C4-2B (cell line): ENCODE measurements at regions not wholly inside any gene's neighbourhood (a gene's known extent, or its start where the extent isn't known, plus 50 kb on each side); places are given as distances from the start of the nearest gene placed in this dataset.

ENCODE experiments used
- H3K27ac ChIP-seq: fragments of 450-650 bp; 2 replicates; pipeline ENCODE4 v1.5.1; 2017
- CTCF ChIP-seq: fragments of 450-650 bp; conservative IDR thresholded peaks from 2 replicates; pipeline ENCODE4 v1.5.1; 2017; ENCODE audit warnings: mild to moderate bottlenecking
- ZFX ChIP-seq: fragments of 450-650 bp; IDR thresholded peaks from 2 replicates; pipeline ENCODE4 v1.6.1; 2017

DNA sequence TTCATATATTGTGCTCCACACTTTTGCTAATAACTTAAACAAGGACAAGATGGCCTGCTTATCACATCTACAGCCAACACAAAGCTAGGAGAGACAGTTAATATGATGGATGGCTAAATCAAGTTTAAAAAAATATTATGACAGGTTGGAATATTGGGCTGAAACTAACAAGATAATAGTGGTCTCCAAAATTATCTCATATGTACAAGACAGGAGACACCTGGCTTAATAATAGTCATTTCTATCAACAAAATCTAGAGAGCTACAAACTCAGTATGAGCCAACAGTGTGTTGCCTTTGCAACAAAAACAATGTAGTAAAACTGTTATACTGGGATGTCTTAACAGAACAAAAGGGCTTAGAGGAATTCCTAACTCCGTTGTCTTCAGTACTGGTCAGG lies 317.1 kb upstream of the COL8A1 start:
- TF ChIP-seq CTCF: no peak
- TF ChIP-seq ZFX: no peak

DNA sequence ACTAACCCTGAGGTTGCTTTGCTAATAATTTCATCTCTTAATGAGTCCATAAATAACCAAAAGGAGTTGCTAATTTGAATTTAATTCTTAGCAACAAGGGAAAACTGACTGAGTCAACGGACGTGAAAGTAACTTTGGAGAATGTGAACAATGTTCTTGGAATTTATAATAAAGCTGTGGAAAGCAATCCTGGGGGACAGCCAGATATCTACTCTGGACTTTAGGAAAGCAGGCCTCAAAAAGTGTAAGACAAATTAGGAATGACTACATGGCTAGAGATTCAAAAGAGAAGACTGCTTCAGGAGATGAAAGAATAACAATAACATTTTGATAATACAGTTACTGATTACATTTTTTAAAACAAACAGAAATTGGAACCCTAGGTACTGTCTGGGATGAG lies 318.4 kb upstream of the COL8A1 start:
- TF ChIP-seq ZFX (no peak), CTCF (no peak)
- no peak overlapping the region for H3K27ac ChIP-seq

More for the DNA sequence above, 317.1 kb upstream of the COL8A1 start:
- H3K27ac ChIP-seq: no peak overlapping the region

DNA sequence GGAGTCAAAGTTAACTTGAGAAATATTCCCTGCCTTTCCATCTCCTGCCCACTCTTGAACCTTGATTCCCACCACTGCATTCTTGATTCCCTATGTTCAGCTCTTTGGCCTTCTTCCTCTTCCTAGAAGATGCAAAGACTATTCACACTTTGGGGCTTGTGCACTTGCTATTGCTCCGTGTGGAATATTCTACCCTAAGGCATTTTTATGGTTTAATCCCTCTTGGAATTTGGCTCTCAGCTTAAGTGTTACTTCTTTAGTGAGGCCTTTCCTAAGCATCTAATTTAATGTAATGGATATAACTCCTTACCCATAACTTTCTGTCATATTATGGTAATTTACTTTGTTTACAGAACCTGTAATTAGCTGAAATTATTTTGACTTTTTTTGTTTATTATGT lies 318.9 kb upstream of the COL8A1 start:
- H3K27ac ChIP-seq: no peak overlapping the region
- TF ChIP-seq ZFX: no peak
- no peak for TF ChIP-seq CTCF

GRCh38 chr3:99317201-99317600 lies 321.2 kb upstream of the COL8A1 start:
- TF ChIP-seq ZFX (no peak), CTCF (no peak)
- H3K27ac ChIP-seq: no peak overlapping the region

- no peak overlapping the region for H3K27ac ChIP-seq
- TF ChIP-seq ZFX (no peak), CTCF (no peak)
These were observed 322.5 kb upstream of the COL8A1 start for GRCh38 chr3:99315896-99316295.

- TF ChIP-seq CTCF: no peak
- TF ChIP-seq ZFX: no peak
- no peak overlapping the region for H3K27ac ChIP-seq
These were observed 324.9 kb upstream of the COL8A1 start for GRCh38 chr3:99313485-99313884.

DNA sequence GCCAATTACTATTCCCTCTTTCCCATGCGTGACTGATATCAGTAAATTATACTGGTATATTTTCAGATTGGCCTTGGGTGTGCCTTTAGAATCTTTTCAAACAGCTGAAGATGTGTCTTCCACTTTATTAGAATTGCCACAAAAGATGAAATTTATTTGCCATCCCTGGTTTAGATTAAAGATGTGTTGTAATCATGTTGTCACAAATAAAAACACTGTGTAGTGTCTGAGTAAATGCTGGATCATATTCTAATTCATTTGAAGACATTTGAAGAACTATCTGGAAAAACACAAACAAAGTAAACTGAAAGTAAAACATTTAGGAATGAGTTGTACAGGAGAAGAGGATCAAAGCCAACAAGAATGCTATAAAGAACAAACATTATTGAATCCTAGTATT lies 339.7 kb upstream of the COL8A1 start:
- no peak for TF ChIP-seq ZFX
- no peak for TF ChIP-seq CTCF

More for the DNA sequence above, 339.7 kb upstream of the COL8A1 start:
- H3K27ac ChIP-seq: no peak overlapping the region
